Renal cortical epithelial cell (primary cell): ENCODE measurements at regions not wholly inside any gene's neighbourhood (a gene's known extent, or its start where the extent isn't known, plus 50 kb on each side); places are given as distances from the start of the nearest gene placed in this dataset.
"Not testable (repeated sequence)": the region's sequence is repeated elsewhere in the genome, so short reads cannot be mapped to it uniquely, and the experiment has no call there.

Experiments used
- DNase-seq: peaks from one replicate; pipeline ENCODE4 v3.0.0-alpha.2; 2011; ENCODE audit warnings: low read depth

DNA sequence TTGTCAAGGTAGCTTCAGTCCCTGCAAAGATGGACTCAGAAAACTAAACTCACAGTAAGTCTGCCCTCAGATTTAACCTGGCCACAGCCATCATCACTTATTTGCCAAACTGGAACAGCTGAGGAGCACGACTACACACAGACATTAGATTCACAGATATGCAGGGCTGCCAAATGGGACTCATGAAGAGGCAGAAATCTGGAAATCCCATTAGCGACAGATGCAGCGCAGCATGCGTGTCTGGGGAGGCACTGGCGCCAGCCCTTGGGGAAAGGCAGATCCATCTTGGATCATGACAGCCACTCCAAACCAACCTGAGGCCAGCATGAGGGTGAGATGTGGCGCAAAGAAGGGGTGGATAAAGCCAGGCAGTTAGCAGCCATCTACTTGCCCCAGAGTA lies 160.7 kb upstream of the TSC22D2 start:
- DNase-seq: no peak

DNA sequence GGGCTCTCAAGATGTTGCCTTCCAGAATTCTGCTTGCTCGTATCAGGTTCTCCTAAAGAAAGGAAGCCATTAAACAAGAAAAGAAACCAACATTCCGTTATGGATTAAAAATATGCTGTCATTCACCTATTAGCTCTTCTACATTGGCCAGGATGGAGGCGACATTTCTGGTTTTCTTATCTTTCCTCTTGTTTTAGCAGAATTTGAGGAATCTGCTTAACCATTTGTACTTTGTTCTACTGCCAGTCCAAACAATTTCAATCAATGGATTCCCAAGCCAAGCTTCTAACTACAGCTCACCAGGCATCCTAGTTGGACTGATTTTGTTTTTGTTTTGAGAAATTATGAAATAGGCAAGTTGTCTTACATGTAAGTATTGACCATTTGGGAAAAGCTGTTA lies 164.6 kb upstream of the TSC22D2 start:
- DNase-seq: no peak

DNA sequence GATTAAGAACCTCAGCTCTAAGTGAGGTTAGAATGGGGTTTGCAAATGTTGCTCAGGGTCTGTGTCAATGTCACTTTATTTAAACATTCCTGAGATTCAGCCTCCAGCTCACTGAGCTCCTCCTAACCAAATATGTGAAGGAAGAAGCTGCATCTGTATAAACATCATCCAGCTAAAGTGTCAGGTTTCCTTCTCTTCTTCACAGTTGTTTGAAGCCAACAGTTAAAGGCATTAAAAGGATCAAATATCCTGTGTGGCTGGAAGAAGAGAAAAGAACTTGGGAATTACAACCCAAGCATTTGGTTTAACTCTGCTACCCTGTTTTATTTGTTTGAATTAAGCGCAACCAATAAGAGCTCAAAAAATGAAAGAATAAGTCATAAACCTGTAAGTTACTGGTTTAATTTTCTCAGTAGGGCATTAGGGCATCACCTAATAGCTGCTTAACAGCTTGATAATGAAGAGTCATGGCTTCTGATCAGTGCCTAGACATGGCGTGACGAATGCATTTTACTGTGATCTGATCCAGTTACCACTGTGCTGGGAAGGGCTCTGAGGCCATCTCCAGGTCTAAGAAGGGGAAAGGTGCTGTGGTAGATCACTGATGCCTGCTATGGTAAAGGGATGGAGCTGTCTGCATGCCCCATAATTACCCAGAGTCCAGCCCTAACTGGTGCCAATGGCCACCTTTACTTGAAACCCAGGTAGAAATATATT lies 165.7 kb upstream of the TSC22D2 start:
- DNase-seq: no peak

DNA sequence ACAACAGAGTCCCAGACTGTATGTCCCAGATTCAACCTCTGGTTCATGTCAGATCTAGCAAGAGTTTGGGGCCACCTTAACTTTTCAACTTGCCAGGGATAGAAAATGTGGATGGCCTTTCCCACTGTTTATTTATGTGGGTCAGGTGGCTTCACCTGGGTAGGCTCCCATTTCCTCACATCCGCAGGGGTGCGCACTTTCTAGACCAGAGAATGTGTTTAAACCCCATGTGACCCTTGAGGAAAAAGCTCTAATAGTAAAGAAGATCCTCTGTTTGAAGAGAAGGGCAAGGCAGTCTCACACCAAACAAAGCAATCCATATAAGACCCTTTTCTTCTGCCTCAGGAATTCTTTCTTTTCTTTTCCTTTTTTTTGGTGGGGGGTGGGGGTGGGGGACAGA lies 167.2 kb upstream of the TSC22D2 start:
- no peak for DNase-seq

DNA sequence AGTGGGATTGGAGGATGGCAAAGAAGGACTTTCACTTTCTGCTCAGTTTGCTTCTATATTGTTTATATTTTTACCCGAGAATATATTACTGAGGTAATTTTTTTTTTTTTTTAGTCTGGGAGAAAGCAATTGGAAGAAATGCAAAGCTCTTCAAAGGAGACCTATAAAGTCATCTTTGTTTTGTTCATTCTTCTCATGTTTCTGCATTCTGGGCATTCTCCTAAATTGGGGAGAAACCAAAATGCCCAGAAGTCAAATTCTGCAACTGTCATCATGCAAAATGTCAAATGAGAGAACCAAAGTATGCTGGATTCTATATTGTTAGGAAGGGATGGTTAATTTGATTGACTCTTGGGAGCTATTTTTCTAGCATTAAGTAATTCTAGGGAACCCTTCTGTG lies 168.3 kb upstream of the TSC22D2 start:
- DNase-seq: no peak

DNA sequence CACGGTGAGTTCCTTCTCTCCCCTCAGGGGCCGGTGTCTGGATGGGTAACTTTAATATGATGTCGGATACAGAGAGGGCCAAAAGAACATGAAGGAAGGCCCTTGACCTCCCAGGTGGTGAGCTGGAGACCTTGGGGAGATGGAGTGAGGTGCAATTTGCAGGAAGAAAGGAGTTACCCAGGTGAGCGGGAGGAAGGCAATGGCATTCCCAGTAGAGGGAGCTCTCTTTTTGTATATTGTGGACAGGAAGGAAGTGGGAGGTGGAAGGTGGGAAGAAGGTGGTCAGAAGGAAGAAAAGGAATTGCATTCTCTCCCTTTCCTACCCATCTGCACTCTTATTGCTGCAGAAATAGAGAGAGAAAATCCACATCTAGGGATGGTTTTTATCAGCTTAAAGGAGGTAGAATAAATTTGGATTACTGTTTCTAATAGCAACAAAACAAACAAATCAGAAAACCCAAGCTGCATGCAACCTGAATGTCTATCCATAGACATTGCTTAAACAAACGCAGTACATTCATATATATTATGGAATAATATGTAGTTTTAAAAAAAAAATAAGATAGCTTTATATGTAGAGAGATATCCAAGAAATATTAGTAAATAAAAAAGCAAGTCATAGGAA lies 169.0 kb upstream of the TSC22D2 start:
- peak; percentile 51 for DNase-seq

DNA sequence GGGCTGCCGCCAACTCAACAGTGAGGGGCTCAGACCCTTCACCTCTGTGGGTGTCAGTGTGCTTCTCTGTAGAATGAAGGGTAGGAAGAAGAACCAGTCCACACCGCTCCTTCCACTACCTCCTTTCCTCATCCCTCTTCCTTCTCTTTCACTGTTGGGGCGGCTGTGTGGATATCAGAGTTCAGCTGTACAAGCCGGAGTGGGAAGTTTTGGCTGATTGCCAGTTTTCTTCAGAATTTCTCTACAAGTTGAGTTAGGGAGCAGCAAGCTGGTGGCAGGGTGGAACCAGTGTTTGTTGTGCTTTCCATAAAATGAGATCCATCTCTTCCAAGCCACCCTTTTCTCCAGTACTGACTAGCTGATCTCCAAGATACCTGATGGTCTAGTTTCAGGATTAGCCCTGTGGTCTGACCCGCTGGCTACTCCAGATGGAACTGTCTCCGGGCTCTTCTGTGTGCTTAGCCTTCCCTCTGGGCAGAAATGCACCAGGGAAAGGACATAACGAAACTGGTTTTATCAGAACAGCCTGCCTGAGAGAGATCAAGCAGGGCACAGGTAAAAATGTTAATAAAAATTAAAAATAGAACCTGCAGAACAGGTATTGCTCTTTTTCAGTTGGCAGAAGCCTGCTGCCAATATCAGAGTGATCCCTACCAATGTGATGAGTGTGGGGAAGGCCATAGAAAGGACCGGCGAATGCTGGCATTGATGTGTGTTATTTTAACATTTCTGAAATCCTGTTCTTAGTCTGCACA lies 169.9 kb upstream of the TSC22D2 start:
- no peak for DNase-seq

DNA sequence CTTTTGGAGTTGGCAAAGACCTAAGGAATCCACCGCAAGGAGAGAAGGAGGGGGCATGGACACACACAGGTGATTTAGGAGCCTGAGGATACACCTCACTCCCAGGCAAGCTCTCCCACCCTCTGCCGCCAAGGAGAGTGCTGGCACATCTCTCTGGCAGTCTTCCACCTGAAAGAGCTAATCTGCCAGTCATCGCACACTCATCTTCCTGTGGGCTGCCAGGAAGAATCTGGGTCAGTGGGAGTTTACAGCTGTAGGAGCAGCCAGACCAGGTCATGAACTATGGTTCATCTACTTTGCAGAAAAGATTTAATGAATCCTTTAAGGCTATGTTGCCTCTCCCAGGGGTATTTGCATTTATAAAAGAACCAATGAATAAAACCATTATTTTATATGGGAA lies 170.6 kb upstream of the TSC22D2 start:
- peak; percentile 89 for DNase-seq

DNA sequence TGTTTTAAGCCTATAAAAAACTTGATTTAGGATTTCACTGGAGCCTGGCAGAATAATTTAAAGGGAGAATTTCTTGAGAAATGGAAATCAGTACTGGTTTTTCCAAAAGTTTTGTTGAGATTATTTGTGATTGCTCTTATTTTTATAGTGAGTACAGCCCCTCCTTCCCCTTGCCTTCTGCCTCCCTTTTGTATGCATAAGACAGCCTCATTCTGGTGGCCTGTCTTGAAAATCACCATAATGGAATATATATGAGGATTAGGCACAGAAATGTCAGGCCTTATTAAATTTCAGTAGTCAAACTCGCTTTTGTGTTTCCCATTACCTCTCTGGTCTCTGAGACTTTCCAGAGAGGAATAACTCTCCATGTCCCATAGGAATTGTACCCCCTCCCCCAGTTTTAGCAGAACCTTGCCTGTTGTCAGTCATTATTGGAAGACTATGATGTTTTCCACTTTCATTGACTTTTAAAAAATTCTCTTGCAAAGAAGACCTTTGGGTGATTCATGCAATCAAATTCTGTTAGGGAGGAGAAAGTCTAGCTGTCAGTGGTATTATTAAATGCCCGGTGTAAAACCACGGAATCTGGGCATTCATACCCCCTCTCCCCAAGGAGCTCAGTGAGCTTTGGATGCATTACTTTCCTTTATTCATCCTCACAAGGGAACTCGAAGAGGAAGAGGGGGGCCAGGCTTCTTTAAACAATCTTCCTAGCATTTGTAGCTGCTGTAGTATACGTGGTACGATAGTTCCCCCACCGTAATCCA lies 171.6 kb upstream of the TSC22D2 start:
- peak; percentile 84 for DNase-seq

DNA sequence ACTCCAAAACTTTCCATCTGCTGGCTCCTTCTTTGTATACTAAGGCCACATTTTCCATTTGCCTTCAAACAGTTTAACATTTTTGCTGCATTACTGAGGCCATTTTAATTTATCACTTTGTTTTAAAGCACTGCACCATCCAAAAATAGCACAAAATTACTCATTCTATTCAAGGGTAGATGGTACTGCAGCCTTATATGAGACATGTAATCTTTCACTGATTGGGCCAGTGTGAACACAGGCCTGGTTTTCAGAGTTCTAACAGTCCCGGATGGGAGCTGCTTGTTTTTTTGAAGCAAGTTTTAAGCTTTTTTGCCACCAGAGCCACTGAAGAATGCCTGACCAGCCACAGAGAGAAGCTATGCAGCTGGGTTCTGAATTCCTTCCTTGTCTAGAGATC lies 172.3 kb upstream of the TSC22D2 start:
- DNase-seq: peak; percentile 45

DNA sequence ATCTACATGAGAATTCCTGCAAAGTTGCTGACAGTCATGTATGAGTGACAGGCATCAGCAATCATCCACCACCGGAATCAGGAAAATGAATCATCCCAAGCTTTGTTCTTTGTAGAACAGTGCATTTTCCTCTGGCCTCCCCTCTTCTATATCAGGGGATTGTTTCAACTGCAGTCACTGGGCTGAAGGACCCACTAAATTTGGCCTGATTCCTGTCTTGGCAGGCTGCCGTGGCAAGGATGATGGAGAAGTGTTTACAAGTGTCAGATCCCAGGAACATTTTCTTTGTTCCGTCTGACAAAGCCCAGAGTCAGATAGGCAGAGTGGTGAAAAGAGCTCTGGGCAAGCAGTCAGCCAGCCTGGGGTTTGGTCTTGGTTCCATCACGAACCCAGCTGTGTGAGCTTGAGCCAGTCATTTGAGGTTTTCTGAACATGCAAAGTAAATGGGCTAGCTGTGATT lies 175.1 kb upstream of the TSC22D2 start:
- peak; percentile 65 for DNase-seq

DNA sequence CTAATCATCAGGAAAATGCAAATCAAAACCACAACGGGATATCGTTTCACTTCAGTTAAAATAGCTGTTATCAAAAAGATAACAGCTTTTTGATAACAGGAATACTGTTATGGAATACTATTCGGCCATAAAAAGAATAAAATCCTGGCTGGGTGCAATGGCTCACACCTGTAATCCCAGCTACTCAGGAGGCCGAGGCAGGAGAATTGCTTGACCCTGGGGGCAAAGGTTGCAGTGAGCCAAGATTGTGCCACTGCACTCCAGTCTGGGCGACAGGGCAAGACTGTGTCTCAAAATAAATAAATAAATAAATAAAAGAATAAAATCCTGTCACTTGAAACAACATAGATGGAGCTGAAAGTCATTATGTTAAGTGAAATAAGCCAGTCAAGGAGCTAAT lies 178.1 kb upstream of the TSC22D2 start:
- DNase-seq: no peak

DNA sequence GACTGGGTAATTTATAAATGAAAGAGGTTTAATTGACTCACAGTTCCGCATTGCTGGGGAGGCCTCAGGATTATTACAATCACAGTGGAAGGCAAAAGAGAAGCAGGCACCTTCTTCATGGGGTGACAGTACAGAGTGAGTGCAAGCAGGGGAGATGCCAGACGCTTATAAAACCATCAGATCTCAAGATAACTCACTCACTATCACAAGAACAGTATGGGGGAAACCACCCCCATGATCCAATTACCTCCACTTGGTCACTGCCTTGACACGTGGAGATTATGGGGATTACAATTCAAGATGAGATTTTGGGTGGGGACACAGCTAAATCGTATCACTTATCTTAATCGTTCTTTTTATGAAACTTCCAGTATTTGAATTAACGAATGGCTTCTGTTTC lies 179.5 kb upstream of the TSC22D2 start:
- not testable (repeated sequence) for DNase-seq

DNA sequence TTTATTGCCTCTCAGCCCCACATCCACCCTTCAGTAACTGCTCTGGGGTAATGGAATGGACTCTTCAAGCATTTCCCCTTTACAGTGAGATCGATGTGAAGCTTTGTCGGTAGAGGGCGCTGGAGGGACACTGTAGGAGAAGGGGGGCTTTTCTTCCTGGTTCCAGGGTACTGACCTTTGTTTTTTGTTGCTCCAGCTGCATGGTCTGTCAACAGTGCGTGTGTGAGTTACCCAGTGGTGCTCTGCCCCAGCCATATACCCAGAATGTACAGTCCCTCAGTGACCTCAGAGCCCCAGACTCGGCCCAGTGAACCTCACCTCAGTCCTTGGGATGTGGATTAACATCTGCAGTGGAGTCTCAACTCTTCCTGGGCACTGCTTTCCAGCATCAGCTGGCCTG lies 180.3 kb upstream of the TSC22D2 start:
- DNase-seq: peak; percentile 46

DNA sequence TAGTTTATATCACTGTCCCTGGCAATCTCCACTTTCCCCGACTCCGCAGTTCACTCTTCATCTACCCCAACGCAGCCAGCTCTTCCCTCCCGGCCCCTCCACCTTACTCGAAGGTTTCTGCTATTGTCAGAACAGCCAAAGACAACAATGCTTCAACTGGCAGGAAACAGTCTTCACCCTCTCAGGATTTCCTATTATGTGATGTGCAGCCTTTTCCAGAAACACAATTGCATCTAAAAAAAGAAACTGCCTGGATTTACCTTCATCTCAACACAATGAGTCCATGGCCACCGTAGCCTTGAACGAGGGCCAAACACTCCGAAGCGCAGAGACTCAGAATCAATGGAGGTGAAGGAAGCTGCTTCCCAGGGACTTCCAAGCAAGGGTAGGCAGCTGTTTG lies 182.1 kb upstream of the TSC22D2 start:
- DNase-seq: no peak

DNA sequence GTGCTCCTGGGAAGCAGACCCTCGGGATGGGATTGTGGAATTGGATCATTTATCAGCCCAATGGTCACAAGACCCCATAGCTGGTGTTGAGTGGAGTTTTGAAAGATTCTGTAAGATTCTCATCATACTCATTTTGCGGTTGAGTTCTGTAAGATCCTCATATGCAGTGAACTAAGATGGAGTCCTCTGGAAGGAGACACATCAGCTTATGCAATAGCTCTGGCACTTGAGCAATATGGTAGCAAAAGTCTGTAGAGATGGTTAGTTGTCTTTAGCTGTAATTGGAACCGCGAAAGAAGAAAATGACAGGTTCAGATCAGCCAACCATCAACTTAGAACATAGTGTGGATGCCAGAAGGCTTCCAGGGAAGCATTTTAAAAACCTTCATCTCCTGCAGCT lies 184.5 kb upstream of the TSC22D2 start:
- no peak for DNase-seq

DNA sequence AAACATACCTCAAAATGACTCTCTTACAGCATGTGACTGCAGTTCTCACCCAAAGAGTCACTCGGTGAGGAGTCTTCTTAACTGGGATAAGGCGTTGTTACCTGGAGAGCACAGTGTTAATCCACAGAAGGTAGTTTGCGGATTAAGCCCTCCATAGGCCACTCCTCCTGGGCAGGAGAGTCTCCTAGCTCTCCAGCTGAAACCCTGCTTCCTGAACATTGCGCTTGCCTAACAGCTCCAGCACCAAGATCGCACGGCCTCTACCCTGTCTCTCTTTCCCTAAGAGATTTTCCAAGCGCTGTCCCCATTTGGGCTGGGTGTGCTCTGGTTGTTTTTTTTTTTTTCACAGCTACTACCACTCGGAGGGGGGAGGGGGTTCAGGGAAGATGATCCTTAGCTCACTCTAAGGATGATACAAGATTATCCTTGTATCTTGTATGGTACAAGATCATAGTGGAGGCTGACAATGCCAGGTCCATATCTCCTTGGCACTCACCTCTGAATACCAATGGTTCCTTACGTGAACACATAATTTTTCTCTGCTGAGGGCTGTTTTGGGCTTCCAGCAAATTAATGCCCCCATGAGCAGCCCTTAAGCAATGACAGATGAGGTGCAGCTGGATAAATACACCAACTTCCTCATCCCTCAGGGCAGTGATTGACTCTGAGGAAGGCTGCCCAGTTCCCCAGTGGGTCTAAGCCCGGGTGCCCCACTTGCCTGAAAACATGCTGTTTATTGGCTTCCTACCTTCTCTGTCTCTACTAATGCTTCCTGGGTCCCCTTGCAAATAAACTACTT lies 185.2 kb upstream of the TSC22D2 start:
- no peak for DNase-seq

DNA sequence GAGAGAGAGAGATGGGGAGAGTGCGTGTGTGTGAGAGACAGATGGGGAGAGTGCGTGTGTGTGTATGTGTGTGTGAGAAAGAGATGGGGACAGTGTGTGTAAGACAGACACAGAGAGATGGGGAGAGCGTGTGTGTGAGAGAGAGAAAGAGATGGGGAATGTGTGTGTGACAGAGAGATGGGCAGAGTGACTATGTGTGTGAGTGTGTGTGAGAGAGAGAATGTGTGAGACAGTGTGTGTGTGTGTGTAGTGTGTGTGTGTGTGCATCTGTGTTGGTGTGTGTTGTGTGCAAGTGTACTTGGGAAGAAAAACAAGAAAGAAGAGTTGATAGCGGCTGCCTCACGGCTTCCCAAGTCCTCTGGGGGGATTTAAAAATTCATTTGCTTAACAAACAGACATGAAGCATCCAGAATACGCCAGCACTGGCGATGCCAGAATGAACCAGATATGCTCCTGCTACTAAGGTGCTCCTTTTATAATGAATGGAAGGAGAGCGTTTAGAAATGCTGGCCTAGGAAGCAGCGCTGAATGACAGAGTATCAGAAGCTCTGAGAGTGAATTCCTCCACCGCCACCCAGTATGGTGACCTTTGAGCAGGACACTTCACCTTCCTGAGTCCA lies 186.1 kb upstream of the TSC22D2 start:
- DNase-seq: no peak

DNA sequence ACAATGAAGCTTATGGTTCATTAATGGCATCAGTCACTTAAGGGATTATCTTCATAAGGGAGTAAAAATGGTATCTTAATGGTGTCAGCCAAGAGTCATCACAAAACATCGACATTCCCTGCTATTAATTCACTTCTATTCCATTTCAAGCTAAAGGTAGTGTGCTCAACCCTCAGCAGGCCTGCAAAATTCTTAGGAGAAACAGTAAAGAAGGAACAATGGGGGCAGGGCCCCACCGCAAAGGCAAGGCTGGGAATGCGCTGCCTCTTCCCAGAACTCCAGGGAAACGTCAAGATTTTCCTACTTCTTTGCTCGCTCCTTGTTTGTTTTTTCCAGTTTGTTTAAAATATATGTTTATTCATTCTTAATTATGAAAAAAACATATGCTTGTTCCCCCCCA lies 187.3 kb upstream of the TSC22D2 start:
- no peak for DNase-seq

DNA sequence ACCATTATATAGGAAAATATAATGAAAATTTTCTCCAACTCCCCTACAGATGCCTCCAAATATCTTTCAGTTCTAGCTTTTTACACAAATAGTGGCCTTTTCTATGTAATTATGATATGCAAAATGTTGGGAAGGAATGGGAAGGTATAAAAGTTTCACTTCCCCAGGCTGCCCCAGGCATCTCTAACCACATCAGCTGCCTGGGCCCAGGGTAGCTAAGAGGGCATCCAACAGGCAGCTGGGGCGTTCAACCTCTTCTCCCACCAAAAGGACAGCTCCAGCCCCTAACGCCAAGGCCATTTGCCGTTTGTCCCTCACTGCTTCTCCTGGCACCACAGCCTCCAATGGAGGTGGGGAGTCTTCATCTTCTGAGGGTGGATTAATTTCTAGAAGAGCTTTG lies 188.1 kb upstream of the TSC22D2 start:
- DNase-seq: no peak

DNA sequence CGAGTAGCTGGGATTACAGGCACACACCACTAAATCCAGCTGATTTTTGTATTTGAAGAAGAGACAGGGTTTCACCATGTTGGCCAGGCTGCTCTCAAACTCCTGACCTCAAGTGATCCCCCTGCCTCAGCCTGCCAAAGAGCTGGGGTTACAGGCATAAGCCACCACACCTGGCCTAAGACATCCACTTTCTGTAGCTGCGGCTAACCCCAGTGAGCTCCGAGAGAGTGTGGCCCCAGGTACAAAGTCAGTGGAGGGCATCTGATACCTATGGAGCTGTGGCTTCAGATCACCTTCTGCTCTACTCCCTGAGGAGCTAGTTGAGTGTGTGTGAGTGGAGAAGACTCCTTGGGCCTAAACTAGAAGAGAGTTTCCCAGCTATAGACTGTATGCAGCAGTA lies 189.3 kb upstream of the TSC22D2 start:
- DNase-seq: no peak
